GM19328 (cell line): ENCODE measurements at regions not wholly inside any gene's neighbourhood (a gene's known extent, or its start where the extent isn't known, plus 50 kb on each side); places are given as distances from the start of the nearest gene placed in this dataset.

Source experiments
- ATAC-seq: cut with Tn5 transposase; IDR thresholded peaks from one replicate; pipeline ENCODE4 v1.9.1; 2021; ENCODE audit warnings: mild to moderate bottlenecking, moderate library complexity; ENCODE audit not compliant: unreplicated experiment

- ATAC-seq, result no peak
These were observed 203.3 kb upstream of the JADE1 start for GRCh38 chr4:128606173-128606572.

GRCh38 chr4:128604840-128605239 lies 204.7 kb upstream of the JADE1 start:
- no peak for ATAC-seq

- no peak for ATAC-seq
These were observed 205.3 kb upstream of the JADE1 start for GRCh38 chr4:128604204-128604603.

- no peak for ATAC-seq
These were observed 206.4 kb upstream of the JADE1 start for GRCh38 chr4:128603081-128603480.

- ATAC-seq, result no peak
These were observed 207.4 kb upstream of the JADE1 start for GRCh38 chr4:128601991-128602695.

GRCh38 chr4:128600996-128601871 lies 208.3 kb upstream of the JADE1 start:
- ATAC-seq, result no peak

- no peak for ATAC-seq
These were observed 209.1 kb upstream of the JADE1 start for GRCh38 chr4:128600410-128600809.

GRCh38 chr4:128597500-128597899 lies 212.0 kb upstream of the JADE1 start:
- ATAC-seq, result no peak

DNA sequence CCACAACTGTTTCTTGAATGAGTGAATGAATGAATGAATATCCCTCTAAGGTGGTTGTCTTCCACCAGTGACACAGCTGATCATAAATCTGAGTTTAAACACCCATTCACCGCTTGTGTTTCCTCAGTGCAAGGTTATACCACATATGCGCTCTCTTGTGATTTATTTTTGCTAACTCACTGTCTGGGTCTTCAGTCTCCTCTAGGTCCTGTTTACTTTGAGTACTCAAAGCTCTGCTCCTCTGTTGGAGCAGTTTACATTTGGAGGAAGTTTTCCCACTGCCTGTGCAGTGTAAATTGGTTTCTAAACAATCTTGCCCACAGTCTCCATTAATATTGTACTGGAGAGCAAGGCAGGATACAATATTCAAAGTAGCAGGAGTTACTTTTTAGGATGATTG lies 212.6 kb upstream of the JADE1 start:
- ATAC-seq, result no peak

DNA sequence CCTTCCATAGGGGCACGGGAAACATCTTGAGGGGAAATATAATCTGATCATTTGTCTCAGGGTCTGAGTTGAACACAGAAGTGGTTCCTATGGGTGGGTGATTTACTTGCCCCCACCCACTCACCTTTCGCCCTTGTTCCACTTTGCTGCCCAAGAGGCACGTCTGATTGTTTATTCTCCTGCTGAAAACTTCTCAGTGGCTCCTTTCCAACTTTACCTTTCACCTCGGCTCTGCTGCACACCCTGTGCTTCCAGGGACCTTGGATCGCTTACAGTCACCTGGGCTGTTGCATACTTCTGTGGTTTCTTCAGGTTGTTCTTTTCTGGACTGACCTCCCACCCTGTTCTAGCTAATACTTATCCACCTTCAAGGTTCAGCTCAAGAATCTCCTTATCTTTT lies 213.4 kb upstream of the JADE1 start:
- ATAC-seq, result no peak

GRCh38 chr4:128591482-128591881 lies 218.0 kb upstream of the JADE1 start:
- no peak for ATAC-seq

GRCh38 chr4:128590773-128591172 lies 218.7 kb upstream of the JADE1 start:
- ATAC-seq, result no peak

GRCh38 chr4:128590034-128590740 lies 219.3 kb upstream of the JADE1 start:
- no peak for ATAC-seq

DNA sequence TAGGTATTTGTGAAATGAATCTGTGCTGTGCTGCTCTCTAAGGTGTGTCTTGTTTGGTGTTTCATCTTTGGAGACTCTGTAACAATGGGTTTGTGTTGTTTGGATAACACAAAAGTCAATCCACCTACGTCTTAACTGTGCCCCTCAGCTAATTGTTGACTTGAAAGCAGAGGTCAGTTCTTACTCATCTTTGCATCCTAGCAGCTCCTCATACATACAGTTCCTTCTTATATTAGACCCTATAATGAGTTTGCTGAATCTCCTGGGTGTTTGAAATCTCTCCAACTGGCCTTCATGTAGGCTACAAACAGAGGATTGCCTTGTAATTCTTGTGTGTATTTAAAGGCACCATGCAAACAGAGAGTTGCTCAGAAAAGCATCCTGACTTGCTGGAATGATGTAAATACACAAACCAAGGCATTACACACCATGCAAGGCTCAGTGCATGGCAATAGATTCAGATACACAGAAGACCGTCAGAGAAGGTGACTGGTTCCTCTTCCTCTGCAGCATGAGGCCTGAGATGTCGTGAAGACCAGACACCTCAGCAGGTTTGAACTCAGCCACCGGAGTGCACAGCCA lies 220.0 kb upstream of the JADE1 start:
- ATAC-seq, result no peak

DNA sequence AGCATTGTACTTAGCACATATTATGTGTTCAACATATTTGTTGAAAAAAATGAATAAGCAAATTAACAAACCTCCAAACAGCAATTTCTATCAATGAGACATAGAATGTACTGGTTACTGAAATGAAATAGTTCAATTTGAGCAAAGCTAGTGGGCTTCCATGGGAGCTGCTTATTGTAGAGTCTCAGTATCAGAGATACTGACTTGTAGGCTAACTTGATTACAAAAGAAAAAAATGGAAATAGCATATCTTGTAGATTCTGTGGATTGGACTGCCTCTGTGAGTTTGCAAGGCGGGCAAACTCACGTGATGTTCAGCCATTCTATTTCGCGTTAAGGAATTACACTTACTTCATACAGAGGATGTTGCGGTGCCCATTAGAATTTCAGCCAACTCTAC lies 222.1 kb upstream of the JADE1 start:
- ATAC-seq, result no peak

- no peak for ATAC-seq
These were observed 225.5 kb upstream of the JADE1 start for GRCh38 chr4:128583753-128584712.

DNA sequence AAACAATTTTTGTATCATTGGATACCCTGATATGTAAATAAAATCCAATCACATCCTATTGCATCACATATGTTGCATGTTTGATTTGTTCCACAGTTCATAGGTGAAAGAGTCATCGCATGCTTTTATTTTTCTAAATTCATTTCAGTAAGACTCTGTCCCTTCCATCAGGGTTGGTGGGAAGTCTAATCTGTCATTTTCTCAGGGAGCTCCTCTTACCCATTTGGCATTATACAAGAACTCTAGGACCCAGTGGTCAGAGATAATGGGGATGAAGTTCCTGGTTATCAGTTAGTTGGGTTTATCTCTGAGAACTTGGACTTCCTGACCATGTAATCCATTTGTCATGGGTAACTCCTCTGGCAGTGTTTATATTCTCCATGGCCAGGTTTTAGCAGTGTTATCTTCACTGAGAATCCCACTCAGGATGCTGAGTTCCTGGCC lies 227.1 kb upstream of the JADE1 start:
- no peak for ATAC-seq

- no peak for ATAC-seq
These were observed 230.2 kb upstream of the JADE1 start for GRCh38 chr4:128579154-128579853.

DNA sequence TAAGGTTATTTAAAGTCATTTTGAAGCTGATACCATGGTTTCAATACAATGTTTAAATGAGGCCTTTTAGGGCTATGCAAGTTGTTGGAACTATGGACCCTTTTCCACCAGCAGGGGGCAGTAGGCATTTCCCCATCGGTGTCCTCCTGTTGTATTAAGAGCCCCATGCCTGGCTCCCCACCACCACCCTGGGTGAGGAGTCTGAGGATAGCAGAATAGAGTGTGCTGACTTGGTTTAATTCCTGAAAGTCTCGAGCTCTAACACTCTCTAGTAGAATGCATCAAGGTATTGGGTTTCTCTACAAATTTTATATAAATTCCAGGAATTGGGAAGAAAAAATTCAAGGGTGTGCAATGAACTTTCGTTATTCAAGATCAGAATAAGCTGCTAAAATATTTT lies 234.8 kb upstream of the JADE1 start:
- peak; percentile 78 for ATAC-seq
